Thyroid gland (tissue), 4 donors: ENCODE measurements at regions not wholly inside any gene's neighbourhood (a gene's known extent, or its start where the extent isn't known, plus 50 kb on each side); places are given as distances from the start of the nearest gene placed in this dataset.

Source experiments
- DNase-seq, 2 donors: peaks; one replicate each; pipeline ENCODE4 v3.0.0-alpha.2; 2019
- H3K27ac ChIP-seq, 3 donors: fragments of 200-600 bp; sonication (generic); 1 replicate in 2 of 3; 2 replicates in 1 of 3; pipeline ENCODE4 v1.5.1; 2016 to 2019; ENCODE audit warnings: mild to moderate bottlenecking in 1 of 3, moderate library complexity in 1 of 3
- H3K27me3 ChIP-seq: fragments of 200-600 bp; sonication (generic); one replicate; pipeline ENCODE4 v1.5.1; 2019
- H3K36me3 ChIP-seq, 2 donors: fragments of 200-600 bp; sonication (generic); one replicate each; pipeline ENCODE4 v1.5.1; 2016 to 2019
- H3K4me1 ChIP-seq, 2 donors: fragments of 200-600 bp; sonication (generic); one replicate each; pipeline ENCODE4 v1.5.1; 2017 to 2019
- H3K4me3 ChIP-seq, 3 donors: fragments of 200-600 bp; sonication (generic); replicated peaks in 1 of 3; 1 replicate in 2 of 3; 2 replicates in 1 of 3; pipeline ENCODE4 v1.5.1; 2016; ENCODE audit warnings: mild to moderate bottlenecking in 1 of 3
- H3K9me3 ChIP-seq: fragments of 200-600 bp; sonication (generic); one replicate; pipeline ENCODE4 v1.5.1; 2017
- CTCF ChIP-seq, 6 experiments: fragments of 200-600 bp in 3 of 6; fragments of 450-650 bp in 3 of 6; sonication (generic) in 3 of 6; IDR thresholded peaks; one replicate each; pipeline ENCODE4 v1.5.1; 2016 to 2019; ENCODE audit warnings: antibody characterized with exemption in 6 of 6, mild to moderate bottlenecking in 2 of 6, inconsistent platforms in 1 of 6, moderate library complexity in 1 of 6
- POLR2A ChIP-seq, 2 donors: fragments of 450-650 bp; IDR thresholded peaks; one replicate each; pipeline ENCODE4 v1.6.1; 2017; ENCODE audit warnings: antibody characterized with exemption in 2 of 2, mild to moderate bottlenecking in 2 of 2, moderate library complexity in 1 of 2
- WGBS, 2 donors: methylation state at CpG; one replicate each; pipeline ENCODE4 v1.1.5; 2017; 5-methylcytosine and 5-hydroxymethylcytosine counted together
- intact Hi-C: fragments of 100-400 bp; cut with DNase I; formaldehyde crosslinking; loops from one replicate; pipeline ENCODE4 v1.15.1; 2023

GRCh38 chr14:58912287-58912686, 274.5 kb downstream of the DACT1 start:
- intact Hi-C loops: no loop called here
- 89 to 91% methylated on average over 6 of the region's 6 CpGs for WGBS, 2 donors
- peaks cover 0 to 4% of the 10 kb centered on the region in 2 donors for H3K4me1 ChIP-seq
- H3K27ac ChIP-seq: no peak overlapping the region
- H3K36me3 ChIP-seq: no peaks in the 10 kb centered on the region
- no peak for TF ChIP-seq CTCF (IDR thresholded peaks at IDR 0.05)
- no peak for TF ChIP-seq POLR2A (IDR thresholded peaks at IDR 0.05)
- no peak overlapping the region for H3K4me3 ChIP-seq
- H3K27me3 ChIP-seq: no peaks in the 10 kb centered on the region
- no peaks in the 10 kb centered on the region for H3K9me3 ChIP-seq
- no peak for DNase-seq

GRCh38 chr14:58912799-58913432, 275.2 kb downstream of the DACT1 start:
- H3K27ac ChIP-seq: no peak overlapping the region
- 70 to 73% methylated on average over 3 of the region's 3 CpGs for WGBS, 2 donors
- DNase-seq: no peak
- no peak for TF ChIP-seq POLR2A (IDR thresholded peaks at IDR 0.05)
- no peak for TF ChIP-seq CTCF (IDR thresholded peaks at IDR 0.05)
- H3K36me3 ChIP-seq: no peaks in the 10 kb centered on the region
- no peaks in the 10 kb centered on the region for H3K27me3 ChIP-seq
- intact Hi-C loops: no loop called here
- no peaks in the 10 kb centered on the region for H3K9me3 ChIP-seq
- no peak overlapping the region for H3K4me3 ChIP-seq
- peaks cover 0 to 4% of the 10 kb centered on the region in 2 donors for H3K4me1 ChIP-seq

- no peak for DNase-seq
- WGBS, 2 donors: 72% methylated on average over 10 of the region's 10 CpGs
- no peak overlapping the region for H3K27ac ChIP-seq
- no peaks in the 10 kb centered on the region for H3K9me3 ChIP-seq
- H3K27me3 ChIP-seq: no peaks in the 10 kb centered on the region
- no peaks in the 10 kb centered on the region for H3K36me3 ChIP-seq
- intact Hi-C loops: no loop called here
- no peak overlapping the region for H3K4me3 ChIP-seq
- TF ChIP-seq CTCF (IDR thresholded peaks at IDR 0.05) (no peak), POLR2A (IDR thresholded peaks at IDR 0.05) (no peak)
- peaks cover 0 to 4% of the 10 kb centered on the region in 2 donors for H3K4me1 ChIP-seq
Observed at GRCh38 chr14:58914279-58914855, 274.1 kb upstream of the DAAM1 start.

GRCh38 chr14:58915646-58916045, 272.8 kb upstream of the DAAM1 start:
- H3K27me3 ChIP-seq: no peaks in the 10 kb centered on the region

More at GRCh38 chr14:58915646-58916045, 272.8 kb upstream of the DAAM1 start:
- H3K36me3 ChIP-seq: no peaks in the 10 kb centered on the region
- no peak overlapping the region for H3K27ac ChIP-seq
- intact Hi-C loops: no loop called here
- 85 to 88% methylated on average over 2 of the region's 2 CpGs for WGBS, 2 donors
- DNase-seq: no peak
- H3K4me1 ChIP-seq: peaks cover 0 to 4% of the 10 kb centered on the region in 2 donors
- H3K9me3 ChIP-seq: no peaks in the 10 kb centered on the region
- TF ChIP-seq POLR2A (IDR thresholded peaks at IDR 0.05) (no peak), CTCF (IDR thresholded peaks at IDR 0.05) (no peak)
- no peak overlapping the region for H3K4me3 ChIP-seq
